NCI-H1694 (cell line): ENCODE measurements at regions not wholly inside any gene's neighbourhood (a gene's known extent, or its start where the extent isn't known, plus 50 kb on each side); places are given as distances from the start of the nearest gene placed in this dataset.

Experiments
- DNase-seq: peaks from one replicate; lab custom pipeline; 2025; lab: John Stamatoyannopoulos, UW

DNA sequence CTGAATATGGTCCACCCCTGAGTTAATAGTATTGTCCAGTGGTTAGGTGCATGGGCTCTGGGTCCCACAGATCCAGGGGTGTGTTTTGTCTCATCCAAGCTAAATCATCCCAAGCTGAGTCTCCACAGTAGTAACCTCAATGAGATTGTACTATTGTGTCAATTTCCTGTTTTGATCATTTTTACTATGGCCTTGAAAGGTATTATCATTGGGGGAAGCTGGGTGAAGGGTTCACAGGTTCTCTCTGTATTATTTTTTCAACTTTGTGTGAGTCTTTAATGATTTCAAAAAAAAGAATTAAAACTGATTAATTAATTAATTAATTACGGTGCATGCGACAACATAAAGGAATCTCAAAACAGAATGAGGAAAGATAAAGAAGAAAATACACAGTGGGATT is 266.1 kb downstream of the MN1 start:
- DNase-seq = no peak

DNA sequence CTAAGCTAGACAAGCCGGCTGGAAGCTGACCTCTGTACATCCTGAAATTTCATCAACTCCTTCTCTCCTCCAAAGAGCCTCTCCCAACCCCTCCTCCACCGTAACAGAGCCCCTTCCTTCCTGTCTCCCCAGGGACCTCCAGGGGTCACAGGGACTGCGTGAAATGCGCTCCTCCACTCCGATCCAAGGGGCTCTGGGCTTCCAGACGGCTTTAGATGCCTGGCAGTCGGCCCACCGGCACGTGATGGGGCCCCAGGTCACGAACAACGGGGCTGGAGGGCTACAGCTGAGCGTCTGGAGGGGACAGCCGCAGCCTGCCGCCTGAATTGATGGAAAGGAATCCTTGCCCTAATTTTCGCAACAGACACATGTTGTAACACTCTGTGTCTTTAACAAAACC is 264.1 kb downstream of the MN1 start:
- DNase-seq = no peak

DNA sequence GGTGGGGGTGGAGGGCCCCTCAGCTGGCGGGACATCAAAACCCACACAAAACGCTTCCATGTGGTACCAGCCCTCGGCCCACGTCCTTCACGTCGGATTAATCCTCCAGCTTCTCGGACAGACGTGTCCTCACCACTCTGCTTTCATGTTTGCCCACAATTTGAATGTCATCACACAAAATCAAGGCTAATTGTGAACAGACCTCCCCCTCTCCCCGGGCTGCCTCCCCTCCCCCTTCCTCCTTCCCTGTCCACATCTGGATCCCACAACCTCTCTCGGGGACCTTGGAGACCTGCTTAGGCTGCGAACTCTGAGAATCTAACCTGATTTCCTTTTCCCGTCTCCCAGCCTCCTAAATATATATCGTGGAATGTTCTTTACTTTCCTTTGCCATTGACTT is 262.9 kb downstream of the MN1 start:
- no peak for DNase-seq

DNA sequence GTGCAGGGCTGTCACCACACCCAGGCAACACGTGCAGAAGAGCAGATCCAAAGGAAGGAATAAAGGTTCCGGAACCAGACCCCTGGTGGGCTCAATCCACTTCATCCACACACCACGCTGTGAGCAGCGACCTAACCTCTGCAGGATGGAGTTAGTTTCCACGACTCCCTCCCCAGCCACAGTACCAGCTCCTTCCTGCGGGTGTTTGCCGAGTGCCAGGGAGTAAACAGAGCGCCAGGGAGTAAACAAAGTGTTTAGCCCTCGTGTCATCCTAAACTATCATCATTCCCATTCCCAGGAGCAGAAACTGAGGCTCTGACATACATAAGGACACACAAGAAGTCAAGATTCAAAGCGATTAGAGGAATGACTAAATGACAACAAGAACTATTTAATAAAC is 261.3 kb downstream of the MN1 start:
- no peak for DNase-seq

DNA sequence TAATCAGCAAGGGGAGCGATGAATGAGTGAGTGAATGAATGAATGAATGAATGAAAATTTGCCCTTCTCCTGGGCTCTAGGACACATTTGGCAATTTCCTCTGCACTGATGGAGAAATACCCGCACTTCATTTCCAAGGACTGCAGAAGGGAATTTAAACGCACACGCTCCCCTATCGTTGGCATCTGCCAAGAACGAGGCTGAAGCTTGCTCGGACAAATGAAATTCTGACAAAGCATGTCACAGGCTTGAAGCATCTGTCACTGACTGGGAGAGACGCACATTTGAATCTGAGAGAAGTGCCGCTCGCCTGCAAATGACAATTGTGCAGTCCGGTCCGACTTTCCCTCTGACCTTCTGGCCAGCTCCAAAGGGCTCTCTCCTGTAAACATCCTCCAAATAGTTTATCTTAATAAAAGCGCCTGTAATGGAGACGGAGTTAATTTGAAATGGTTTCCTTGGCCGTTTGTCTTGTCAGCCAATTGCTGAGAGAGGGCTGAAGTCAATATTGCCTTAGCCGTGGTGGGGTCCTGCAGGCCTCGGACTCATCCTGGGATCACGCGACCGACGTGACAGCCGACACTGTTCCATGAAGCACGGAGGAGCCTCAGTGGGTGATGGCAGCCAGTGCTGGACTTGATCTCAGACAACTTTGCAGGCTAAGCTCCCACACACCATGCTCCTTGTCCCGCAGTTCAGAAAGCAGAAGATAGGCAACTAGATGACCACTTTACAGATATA is 260.7 kb downstream of the MN1 start:
- peak; percentile 13 for DNase-seq

DNA sequence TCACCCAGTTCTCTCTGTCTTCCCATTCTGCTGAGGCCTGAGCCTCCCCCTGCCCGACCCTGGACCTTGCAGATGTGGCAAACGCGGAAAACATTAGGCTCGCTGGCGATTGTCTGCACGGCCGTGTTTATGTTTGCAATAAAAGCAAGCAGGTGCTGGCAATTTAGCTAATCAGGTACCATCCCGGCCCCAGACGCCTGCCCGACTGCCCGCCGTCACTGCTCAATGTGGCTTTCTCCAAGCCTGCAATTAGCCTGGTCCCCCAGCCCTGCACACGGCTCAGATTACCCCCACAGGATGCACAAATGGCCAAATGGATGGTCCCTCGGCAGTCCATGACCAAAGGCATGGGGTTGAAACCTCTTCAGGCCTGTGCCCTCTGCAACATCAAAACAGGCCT is 259.7 kb downstream of the MN1 start:
- DNase-seq = no peak

DNA sequence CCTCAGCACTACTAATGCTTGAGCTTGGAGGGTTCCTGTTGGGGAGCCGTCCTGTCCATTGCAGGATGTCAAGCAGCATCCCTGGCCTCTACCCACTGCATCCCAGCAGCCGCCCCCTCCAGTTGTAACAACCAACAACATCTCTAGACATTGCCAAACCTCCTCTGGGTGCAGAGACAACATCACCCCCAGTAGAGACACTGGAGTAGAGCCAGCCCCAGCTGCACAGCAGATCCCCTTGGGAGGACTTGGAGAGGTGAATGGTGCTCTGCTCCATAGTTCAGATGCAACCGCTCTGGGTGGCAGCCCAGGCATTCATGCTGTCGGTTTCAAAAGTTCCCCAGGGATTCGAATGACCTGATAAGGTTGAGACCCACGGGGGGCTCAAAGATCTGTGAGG is 259.0 kb downstream of the MN1 start:
- DNase-seq = no peak

DNA sequence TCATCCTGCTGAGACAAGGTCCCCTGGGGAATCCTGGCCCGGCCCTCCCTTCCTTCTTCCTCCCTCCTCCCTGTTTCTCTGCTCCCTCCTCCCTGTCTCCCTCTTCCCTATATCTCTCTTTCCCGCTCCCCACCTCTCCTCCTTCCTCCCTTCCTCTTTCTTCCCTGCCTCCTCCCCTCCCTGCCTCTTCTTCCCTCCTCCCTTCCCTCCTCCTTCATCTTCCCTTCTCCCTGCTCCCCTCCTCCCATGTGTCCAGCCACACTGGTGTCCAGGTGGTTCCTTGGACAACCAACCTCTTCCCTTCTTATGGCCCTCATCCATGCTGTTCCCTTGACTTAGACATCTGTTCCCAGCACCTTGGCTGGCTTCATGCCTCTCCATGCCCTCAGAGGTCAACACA is 258.1 kb downstream of the MN1 start:
- DNase-seq = no peak

DNA sequence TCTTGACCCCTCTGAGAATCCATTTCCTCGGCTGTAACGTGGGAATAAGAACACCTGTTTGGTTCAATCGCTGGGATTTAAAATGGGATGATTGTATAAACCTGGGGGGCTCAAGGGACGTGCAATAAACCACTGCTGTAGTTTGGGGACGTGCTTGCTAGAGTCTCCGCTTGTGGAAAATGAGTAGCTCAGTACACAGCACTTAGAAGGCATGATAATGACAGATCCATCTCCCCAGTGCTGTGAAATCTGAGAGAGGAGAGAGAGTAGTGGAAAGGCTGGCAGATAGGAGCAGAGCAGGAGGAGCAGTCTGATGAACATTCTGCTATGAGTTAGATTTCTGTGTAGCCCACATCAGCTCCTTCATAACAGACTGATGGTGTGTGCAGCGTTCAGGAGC is 256.5 kb downstream of the MN1 start:
- no peak for DNase-seq

DNA sequence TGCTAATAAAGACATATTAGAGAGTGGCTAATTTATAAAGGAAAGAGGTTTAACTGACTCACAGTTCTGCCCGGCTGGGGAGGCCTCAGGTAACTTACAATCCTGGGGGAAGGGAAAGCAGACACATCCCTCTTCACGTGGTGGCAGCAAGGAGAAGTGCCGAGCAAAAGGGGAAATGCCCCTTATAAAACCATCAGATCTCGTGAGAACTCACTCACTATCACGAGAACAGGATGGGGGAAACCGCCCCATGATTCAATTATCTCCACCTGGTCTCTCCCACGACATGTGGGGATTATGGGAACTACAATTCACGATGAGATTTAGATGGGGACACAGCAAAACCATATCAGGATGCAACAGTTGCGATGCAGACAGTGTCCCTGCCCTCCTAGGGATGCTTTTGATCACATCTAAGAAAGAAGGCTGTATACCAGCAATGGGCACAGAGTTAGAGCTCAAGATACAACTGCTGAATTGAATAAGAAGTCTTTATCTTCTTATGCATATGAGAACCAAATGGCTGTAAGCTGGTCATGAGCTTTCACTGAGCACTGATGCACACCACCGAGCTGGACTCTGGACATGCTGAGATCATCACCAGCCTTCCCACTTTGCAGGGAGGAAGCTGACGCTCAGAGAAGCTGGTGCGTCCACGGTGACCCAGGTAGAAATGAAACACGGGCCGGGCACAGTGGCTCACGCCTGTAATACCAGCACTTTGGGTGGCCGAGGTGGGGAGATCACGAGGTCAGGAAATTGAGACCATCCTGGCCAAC is 255.2 kb downstream of the MN1 start:
- no peak for DNase-seq

DNA sequence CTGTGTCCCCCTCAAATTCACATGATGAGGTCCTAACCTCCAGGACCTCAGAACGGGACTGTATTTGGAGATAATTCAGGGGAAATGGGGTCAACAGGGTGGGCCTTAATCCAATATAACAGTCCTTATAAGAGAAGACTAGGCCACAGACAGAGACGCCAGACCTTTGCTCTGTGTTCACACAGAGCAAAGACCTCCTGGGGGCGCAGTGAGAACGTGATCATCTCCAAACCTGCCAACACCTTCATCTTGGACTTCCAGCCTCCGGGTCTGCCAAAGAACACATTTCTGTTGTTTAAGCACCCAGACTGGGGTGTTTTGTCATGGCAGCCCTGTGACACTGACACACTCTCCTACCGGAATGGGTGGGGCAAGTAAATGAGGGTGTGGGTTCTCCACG is 250.2 kb downstream of the MN1 start:
- DNase-seq = no peak

DNA sequence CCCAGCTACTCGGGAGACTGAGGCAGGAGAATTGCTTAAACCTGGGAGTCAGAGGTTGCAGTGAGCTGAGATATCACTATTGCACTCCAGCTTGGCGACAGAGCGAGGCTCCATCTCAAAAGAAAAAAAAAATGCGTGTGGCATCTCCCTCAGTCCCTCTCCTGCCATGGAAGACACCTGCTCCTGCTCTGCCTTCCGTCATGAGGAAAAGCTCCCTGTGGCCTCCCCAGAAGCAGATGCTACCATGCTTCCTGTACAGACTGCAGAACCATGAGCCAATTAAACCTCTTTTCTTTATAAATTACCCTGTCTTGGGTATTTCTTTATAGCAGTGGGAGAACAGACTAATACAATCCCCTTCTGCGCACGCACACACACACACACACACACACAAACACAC is 249.4 kb downstream of the MN1 start:
- no peak for DNase-seq

DNA sequence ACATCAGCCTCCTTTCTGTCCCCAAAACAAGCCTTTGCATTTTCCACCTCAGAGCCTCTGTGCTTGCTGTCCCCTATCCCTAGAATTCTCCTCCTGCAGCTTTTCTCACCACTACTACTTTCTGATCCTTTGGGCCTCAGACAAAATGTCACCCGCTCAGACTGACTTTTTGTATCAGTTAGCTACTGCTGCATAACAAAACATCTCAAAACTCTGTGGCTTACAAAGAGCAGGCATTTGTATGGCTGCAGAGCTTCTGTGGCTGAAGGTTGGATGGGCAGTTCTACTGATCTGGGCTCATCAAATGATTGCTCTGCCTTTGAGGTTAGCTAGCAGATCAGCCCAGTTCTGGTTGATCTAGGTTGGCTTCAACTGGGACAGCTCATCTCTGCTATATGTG is 248.7 kb downstream of the MN1 start:
- DNase-seq = no peak

DNA sequence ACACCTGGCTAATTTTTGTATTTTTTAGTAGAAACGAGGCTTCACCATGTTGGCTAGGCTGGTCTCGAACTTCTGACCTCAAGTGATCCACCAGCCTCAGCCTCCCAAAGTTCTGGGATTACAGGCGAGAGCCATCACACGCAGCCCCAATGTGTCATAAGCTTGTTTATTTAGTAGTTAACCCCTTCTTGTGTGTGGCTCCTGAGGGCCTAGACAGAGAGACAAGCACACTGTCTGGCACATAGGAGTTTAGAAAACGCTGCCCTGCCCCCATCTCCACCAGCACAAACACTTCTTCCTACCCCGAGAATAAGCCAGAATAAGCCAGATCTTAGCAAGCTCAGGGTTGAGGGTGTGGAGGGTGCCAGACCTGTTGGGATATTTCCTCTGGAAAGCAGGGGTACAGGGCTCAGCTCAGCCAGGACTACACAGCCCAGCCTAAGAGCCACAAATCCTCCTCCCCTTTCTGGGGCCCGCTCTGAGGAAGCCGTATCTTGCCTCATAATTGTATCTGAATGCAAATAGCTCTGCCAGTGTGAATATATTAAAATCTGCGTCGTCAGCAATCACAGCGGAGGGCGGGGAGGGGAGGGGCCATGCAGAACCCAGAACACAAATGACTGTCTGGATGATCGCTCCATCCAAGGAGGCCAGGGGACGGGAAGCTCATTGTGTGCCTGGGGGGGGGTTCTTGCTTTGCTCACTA is 247.3 kb downstream of the MN1 start:
- no peak for DNase-seq

DNA sequence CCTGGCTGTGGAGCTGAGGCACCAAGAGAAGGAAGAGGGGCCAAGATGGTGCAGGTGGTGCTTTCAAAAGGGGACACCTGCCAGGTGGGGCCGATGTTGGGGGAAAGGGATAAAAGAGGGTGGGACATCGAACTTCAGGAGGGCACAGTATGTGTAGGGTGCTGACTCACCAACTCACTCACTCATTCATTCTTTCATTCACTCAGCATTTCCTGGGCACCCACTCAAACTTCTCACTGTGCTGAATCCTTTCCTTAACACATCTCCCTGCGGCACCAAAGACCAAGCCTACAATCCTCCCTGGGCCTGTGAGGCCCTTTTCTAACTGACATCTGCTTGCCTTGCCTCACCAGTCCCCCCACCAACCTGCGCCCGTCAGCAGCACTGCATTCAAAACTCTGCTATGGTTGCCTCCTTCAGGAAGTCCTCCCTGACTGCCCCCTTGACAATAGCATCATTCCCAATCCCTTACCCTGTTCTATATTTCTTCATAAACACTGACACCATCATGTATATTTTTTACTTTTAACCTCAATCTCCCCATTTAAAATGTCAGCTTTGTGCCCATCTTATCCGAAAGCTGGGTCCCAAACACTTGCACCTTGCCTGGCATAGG is 246.6 kb downstream of the MN1 start:
- no peak for DNase-seq

DNA sequence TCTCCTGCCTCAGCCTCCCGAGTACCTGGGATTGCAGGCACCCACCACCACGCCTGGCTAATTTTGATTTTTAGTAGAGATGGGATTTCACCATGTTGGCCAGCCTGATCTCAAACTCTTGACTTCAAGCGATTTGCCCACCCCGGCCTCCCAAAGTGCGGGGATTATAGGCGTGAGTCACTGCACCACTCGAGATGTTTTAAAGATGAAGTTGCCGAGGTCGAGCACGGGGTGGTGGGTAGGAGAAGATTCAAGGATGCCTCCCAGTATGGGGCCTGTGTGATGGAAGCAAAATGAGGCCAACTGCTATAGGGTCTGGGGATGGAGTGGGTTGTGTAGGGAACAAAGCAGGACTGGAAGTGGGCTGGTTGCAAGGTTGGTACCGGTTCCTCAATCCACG is 245.2 kb downstream of the MN1 start:
- DNase-seq = no peak

DNA sequence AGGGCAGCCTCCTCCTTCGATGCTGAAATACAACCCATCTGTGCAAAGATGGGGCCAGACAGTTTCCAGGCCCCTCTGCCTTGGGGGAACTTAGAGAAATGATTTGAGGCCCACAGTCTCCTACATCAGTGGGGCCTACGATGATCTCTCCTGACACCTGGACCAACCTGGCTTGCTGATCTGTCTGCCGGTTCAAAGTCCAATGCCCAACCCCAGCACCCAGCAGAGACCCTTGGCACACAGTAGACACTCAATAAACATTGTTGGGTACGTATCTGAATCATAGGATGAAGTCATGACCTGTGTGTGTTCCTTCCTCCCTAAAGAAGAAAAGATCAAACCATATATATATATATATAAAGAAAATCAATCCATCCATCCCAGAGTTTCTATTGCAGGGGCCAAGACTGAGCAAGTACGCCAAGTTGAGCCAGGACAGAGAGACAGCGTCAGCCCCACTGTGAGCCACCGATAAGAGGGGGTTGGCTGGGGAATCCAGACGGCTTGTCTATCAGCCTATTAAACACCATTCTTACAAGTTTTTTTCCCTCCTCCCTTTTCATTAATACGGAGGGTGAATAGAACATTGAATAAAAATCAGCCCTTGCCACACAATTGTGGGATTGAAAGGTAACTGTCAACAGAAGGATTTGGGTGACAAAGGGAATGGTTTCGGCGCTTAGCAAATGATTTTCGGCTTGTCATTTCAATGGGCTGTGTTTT is 244.1 kb downstream of the MN1 start:
- DNase-seq = no peak

DNA sequence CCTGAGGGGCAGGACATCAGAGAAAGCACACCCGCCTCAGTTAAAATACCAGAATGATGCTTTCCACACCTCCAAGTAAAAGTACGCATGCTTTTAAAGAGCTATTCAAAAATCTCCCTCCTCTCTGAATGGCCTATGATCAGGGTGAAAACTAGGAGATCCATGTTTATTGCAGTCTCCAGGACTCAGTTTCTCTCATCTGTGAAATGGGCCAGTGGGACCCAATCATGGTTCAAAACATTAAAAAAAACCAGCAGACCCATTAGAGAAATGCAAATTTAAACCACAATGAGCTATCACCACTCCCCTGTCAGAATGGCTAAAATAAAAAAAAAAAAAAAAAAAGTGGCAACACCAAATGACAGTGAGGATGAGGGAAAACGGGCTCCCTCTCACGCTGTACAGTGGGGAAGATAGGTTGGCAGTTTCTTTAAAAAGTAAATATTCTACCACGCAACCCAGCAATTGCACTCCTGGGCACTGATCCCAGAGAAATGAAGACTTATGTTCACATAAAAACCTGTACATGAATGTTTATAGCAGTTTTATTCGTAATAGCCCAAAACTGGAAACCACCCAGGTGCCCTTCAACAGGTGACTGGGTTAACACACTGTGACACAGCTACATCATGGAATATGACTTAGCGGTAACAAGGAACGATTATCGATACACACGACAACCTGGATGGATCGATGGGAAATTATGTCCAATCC is 242.7 kb downstream of the MN1 start:
- no peak for DNase-seq

DNA sequence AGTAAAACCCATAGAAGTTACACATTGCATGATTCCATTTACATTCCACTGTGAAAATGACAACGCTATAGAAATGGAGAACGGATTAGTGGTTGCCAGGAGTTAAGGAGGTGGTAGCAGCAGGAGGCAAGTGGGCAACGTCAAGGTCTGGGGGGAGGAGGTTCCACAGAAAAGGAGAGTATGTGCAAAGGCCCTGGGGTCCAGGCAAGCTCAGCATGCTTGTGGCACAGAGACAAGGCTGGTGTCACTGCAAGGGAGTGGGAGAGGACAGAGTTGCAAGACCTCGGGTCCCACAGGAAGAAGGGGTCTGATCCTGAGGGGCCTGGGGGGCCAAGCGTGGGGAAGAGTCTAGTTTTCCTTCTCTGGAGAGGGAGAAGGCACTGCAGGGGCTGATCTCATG is 240.8 kb downstream of the MN1 start:
- DNase-seq = no peak

DNA sequence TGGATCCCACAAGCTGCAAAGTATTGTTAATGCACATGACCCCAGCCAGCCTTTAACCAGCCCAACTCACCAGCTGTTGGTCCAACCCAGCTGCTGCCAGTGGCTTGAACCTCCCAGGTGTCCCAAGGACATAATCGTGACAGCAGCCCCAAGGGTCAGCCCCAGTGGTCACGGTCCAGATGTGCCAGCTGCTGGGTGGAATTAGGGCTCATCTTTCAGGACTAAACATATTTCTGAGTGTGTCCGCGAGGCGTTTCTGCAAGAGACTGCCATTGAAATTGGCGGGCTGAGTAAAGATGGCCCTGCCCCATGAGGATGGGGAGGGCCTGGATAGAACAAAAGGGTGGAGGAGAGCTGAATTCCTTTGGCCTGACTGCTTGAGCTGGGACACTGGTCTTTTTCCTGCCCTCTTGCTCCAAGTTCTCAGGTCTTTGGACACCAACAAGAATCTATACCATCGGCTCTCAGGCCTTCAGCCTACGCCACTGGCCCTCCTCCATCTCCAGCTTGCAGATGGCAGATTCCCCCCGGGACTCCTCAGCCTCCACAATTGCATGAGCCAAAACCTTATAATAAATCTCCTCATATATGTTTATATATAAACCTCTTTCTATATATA is 240.2 kb downstream of the MN1 start:
- DNase-seq = no peak

DNA sequence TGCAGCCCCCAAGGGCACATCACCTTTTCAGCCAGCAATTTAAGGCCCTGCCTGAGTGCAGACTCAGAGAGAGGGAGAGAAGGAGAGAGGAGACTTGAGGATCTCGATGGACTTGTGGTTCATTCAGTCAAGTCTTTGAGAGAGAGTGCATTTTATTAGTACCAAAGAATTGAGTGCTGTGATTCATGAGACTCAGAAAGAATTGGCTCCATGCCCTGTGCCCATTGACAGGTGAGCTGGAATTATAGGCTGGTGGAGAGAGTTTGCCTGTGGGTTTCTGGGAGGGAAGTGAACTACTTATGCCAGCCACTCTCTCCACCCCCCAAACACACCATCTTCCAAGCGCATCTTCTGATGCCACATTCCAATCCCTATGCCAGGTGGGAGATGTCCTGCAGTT is 236.8 kb downstream of the MN1 start:
- no peak for DNase-seq
